Stimulated activated naive CD8-positive, alpha-beta T cell treated with anti-CD3 and anti-CD28 coated beads, Interleukin-15, Interleukin-2, amounts not matched to agents 100 ng/mL and 50 ng/mL, for 24 hours (primary cell): ENCODE measurements at regions not wholly inside any gene's neighbourhood (a gene's known extent, or its start where the extent isn't known, plus 50 kb on each side); places are given as distances from the start of the nearest gene placed in this dataset.

ENCODE experiments used
- H3K27ac Mint-ChIP-seq: one replicate; pipeline ENCODE4 v1.8.0; 2021; ENCODE audit warnings: mild to moderate bottlenecking, mixed read lengths
- H3K27me3 Mint-ChIP-seq: one replicate; pipeline ENCODE4 v1.8.0; 2021; ENCODE audit warnings: mixed read lengths
- H3K36me3 Mint-ChIP-seq: one replicate; pipeline ENCODE4 v1.8.0; 2021; ENCODE audit warnings: low read depth, mixed read lengths
- H3K4me1 Mint-ChIP-seq: one replicate; pipeline ENCODE4 v1.8.0; 2021; ENCODE audit warnings: low read depth, mixed read lengths
- H3K4me3 Mint-ChIP-seq: one replicate; pipeline ENCODE4 v1.8.0; 2021; ENCODE audit warnings: mild to moderate bottlenecking, mixed read lengths
- H3K9me3 Mint-ChIP-seq: one replicate; pipeline ENCODE4 v1.8.0; 2021; ENCODE audit warnings: mixed read lengths

- H3K4me1 Mint-ChIP-seq: peaks cover 6% of the 10 kb centered on the region
- peaks cover 11% of the 10 kb centered on the region for H3K9me3 Mint-ChIP-seq
- H3K4me3 Mint-ChIP-seq: no peak overlapping the region
- H3K27me3 Mint-ChIP-seq: peaks cover 9% of the 10 kb centered on the region
- no peak overlapping the region for H3K27ac Mint-ChIP-seq
- no peaks in the 10 kb centered on the region for H3K36me3 Mint-ChIP-seq
Measured at GRCh38 chr18:76137216-76137615, 357.8 kb downstream of the ZNF516 start.

- no peak overlapping the region for H3K27ac Mint-ChIP-seq
Measured at GRCh38 chr18:76136701-76137100, 358.3 kb downstream of the ZNF516 start.

GRCh38 chr18:76134628-76135027 is 360.4 kb downstream of the ZNF516 start:
- Mint-ChIP-seq H3K36me3 (no peaks in the 10 kb centered on the region), H3K27ac (no peak overlapping the region), H3K27me3 (no peaks in the 10 kb centered on the region)

More at GRCh38 chr18:76136701-76137100, 358.3 kb downstream of the ZNF516 start:
- Mint-ChIP-seq H3K27me3 (peaks cover 7% of the 10 kb centered on the region), H3K4me1 (peaks cover 6% of the 10 kb centered on the region), H3K4me3 (no peak overlapping the region), H3K36me3 (no peaks in the 10 kb centered on the region), H3K9me3 (peaks cover 11% of the 10 kb centered on the region)

GRCh38 chr18:76133873-76134272 is 361.2 kb downstream of the ZNF516 start:
- Mint-ChIP-seq H3K9me3 (peaks cover 8% of the 10 kb centered on the region), H3K4me1 (peaks cover 6% of the 10 kb centered on the region), H3K4me3 (no peak overlapping the region), H3K27me3 (no peaks in the 10 kb centered on the region), H3K36me3 (no peaks in the 10 kb centered on the region), H3K27ac (no peak overlapping the region)

More at GRCh38 chr18:76134628-76135027, 360.4 kb downstream of the ZNF516 start:
- H3K4me1 Mint-ChIP-seq: peaks cover 6% of the 10 kb centered on the region
- H3K9me3 Mint-ChIP-seq: peaks cover 8% of the 10 kb centered on the region
- H3K4me3 Mint-ChIP-seq: no peak overlapping the region

GRCh38 chr18:76131738-76132137 is 363.3 kb downstream of the ZNF516 start:
- no peaks in the 10 kb centered on the region for H3K36me3 Mint-ChIP-seq
- H3K27ac Mint-ChIP-seq: no peak overlapping the region
- H3K4me1 Mint-ChIP-seq: peaks cover 6% of the 10 kb centered on the region

GRCh38 chr18:76130845-76131244 is 364.2 kb downstream of the ZNF516 start:
- H3K27ac Mint-ChIP-seq: no peak overlapping the region
- H3K4me1 Mint-ChIP-seq: peaks cover 6% of the 10 kb centered on the region
- no peaks in the 10 kb centered on the region for H3K36me3 Mint-ChIP-seq
- H3K27me3 Mint-ChIP-seq: no peaks in the 10 kb centered on the region
- peaks cover 8% of the 10 kb centered on the region for H3K9me3 Mint-ChIP-seq
- H3K4me3 Mint-ChIP-seq: no peak overlapping the region

More at GRCh38 chr18:76131738-76132137, 363.3 kb downstream of the ZNF516 start:
- H3K9me3 Mint-ChIP-seq: peaks cover 8% of the 10 kb centered on the region
- H3K4me3 Mint-ChIP-seq: no peak overlapping the region
- H3K27me3 Mint-ChIP-seq: no peaks in the 10 kb centered on the region

GRCh38 chr18:76126327-76126726 is 368.7 kb downstream of the ZNF516 start:
- Mint-ChIP-seq H3K27me3 (no peaks in the 10 kb centered on the region), H3K4me1 (no peaks in the 10 kb centered on the region), H3K27ac (no peak overlapping the region), H3K4me3 (no peak overlapping the region), H3K9me3 (no peaks in the 10 kb centered on the region), H3K36me3 (no peaks in the 10 kb centered on the region)

GRCh38 chr18:76121011-76121410 is 374.0 kb downstream of the ZNF516 start:
- Mint-ChIP-seq H3K27me3 (peaks cover 9% of the 10 kb centered on the region), H3K4me3 (no peak overlapping the region), H3K36me3 (no peaks in the 10 kb centered on the region), H3K4me1 (no peaks in the 10 kb centered on the region), H3K27ac (no peak overlapping the region), H3K9me3 (no peaks in the 10 kb centered on the region)

- H3K27me3 Mint-ChIP-seq: peaks cover 12% of the 10 kb centered on the region
- H3K4me1 Mint-ChIP-seq: no peaks in the 10 kb centered on the region
- no peak overlapping the region for H3K4me3 Mint-ChIP-seq
- H3K9me3 Mint-ChIP-seq: peaks cover 5% of the 10 kb centered on the region
- no peaks in the 10 kb centered on the region for H3K36me3 Mint-ChIP-seq
- H3K27ac Mint-ChIP-seq: no peak overlapping the region
Measured at GRCh38 chr18:76115580-76115979, 379.5 kb downstream of the ZNF516 start.

- Mint-ChIP-seq H3K4me1 (no peaks in the 10 kb centered on the region), H3K27me3 (peaks cover 9% of the 10 kb centered on the region), H3K36me3 (no peaks in the 10 kb centered on the region), H3K4me3 (no peak overlapping the region), H3K9me3 (peaks cover 5% of the 10 kb centered on the region), H3K27ac (no peak overlapping the region)
Measured at GRCh38 chr18:76113101-76113500, 381.9 kb downstream of the ZNF516 start.

GRCh38 chr18:76102626-76103025 is 392.4 kb downstream of the ZNF516 start:
- Mint-ChIP-seq H3K36me3 (no peaks in the 10 kb centered on the region), H3K4me1 (peaks cover 17% of the 10 kb centered on the region), H3K9me3 (peaks cover 9% of the 10 kb centered on the region)

GRCh38 chr18:76102156-76102555 is 392.9 kb downstream of the ZNF516 start:
- Mint-ChIP-seq H3K4me3 (no peak overlapping the region), H3K27ac (no peak overlapping the region), H3K4me1 (peaks cover 17% of the 10 kb centered on the region), H3K27me3 (peaks cover 5% of the 10 kb centered on the region), H3K9me3 (peaks cover 9% of the 10 kb centered on the region), H3K36me3 (no peaks in the 10 kb centered on the region)

More at GRCh38 chr18:76102626-76103025, 392.4 kb downstream of the ZNF516 start:
- H3K27ac Mint-ChIP-seq: no peak overlapping the region
- H3K4me3 Mint-ChIP-seq: no peak overlapping the region
- peaks cover 3% of the 10 kb centered on the region for H3K27me3 Mint-ChIP-seq

- no peak overlapping the region for H3K4me3 Mint-ChIP-seq
- H3K9me3 Mint-ChIP-seq: peaks cover 9% of the 10 kb centered on the region
- no peaks in the 10 kb centered on the region for H3K36me3 Mint-ChIP-seq
- H3K27ac Mint-ChIP-seq: no peak overlapping the region
- peaks cover 17% of the 10 kb centered on the region for H3K4me1 Mint-ChIP-seq
- H3K27me3 Mint-ChIP-seq: peaks cover 11% of the 10 kb centered on the region
Measured at GRCh38 chr18:76099931-76100457, 395.0 kb downstream of the ZNF516 start.

GRCh38 chr18:76098674-76099411 is 396.2 kb downstream of the ZNF516 start:
- peaks cover 19% of the 10 kb centered on the region for H3K27me3 Mint-ChIP-seq
- peaks cover 10% of the 10 kb centered on the region for H3K9me3 Mint-ChIP-seq
- no peaks in the 10 kb centered on the region for H3K36me3 Mint-ChIP-seq
- H3K4me3 Mint-ChIP-seq: peak overlapping the region; percentile 37
- H3K4me1 Mint-ChIP-seq: peaks cover 17% of the 10 kb centered on the region
- peak overlapping the region; percentile 53 for H3K27ac Mint-ChIP-seq

- no peaks in the 10 kb centered on the region for H3K27me3 Mint-ChIP-seq
Measured at GRCh38 chr18:76081536-76081935, 413.5 kb downstream of the ZNF516 start.

More at GRCh38 chr18:76081536-76081935, 413.5 kb downstream of the ZNF516 start:
- Mint-ChIP-seq H3K4me1 (no peaks in the 10 kb centered on the region), H3K27ac (no peak overlapping the region), H3K9me3 (no peaks in the 10 kb centered on the region), H3K4me3 (no peak overlapping the region), H3K36me3 (no peaks in the 10 kb centered on the region)
